ENCODE measurements at regions not wholly inside any gene's neighbourhood (a gene's known extent, or its start where the extent isn't known, plus 50 kb on each side); places are given as distances from the start of the nearest gene placed in this dataset.
A peak's percentile ranks its signal among the peaks of the same experiment; 100 is the strongest.

- Histone ChIP-seq H3K27me3 (no peaks in the 10 kb centered on the region), H3K4me1 (no peaks in the 10 kb centered on the region), H3K27ac (no peak overlapping the region), H3K4me3 (no peak overlapping the region), H3K9me3 (no peaks in the 10 kb centered on the region), H3K36me3 (no peaks in the 10 kb centered on the region)
- ATAC-seq (peak; percentile 45 to 82 (median 71)), DNase-seq (peak in 1 of 3 donors; percentile 23)
- WGBS (ENCODE audit: insufficient coverage, low coverage, low lambda C conversion rate, missing lambda C conversion rate) = 28% methylated on average over 3 of the region's 12 CpGs
- TF ChIP-seq POLR2A (IDR thresholded peaks at IDR 0.05) = no peak
- TF ChIP-seq, protein P1, sequence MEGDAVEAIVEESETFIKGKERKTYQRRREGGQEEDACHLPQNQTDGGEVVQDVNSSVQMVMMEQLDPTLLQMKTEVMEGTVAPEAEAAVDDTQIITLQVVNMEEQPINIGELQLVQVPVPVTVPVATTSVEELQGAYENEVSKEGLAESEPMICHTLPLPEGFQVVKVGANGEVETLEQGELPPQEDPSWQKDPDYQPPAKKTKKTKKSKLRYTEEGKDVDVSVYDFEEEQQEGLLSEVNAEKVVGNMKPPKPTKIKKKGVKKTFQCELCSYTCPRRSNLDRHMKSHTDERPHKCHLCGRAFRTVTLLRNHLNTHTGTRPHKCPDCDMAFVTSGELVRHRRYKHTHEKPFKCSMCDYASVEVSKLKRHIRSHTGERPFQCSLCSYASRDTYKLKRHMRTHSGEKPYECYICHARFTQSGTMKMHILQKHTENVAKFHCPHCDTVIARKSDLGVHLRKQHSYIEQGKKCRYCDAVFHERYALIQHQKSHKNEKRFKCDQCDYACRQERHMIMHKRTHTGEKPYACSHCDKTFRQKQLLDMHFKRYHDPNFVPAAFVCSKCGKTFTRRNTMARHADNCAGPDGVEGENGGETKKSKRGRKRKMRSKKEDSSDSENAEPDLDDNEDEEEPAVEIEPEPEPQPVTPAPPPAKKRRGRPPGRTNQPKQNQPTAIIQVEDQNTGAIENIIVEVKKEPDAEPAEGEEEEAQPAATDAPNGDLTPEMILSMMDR (IDR thresholded peaks at IDR 0.05) = peak in 2 of 4 donors; percentile 13 to 23
- intact Hi-C loops (cut with DNase I) = no loop called here
Observed at GRCh38 chr12:127559349-127560040, 707.5 kb upstream of the TMEM132C start.

GRCh38 chr12:127560041-127560478 is 706.9 kb upstream of the TMEM132C start:
- intact Hi-C loops (cut with DNase I) = no loop called here
- H3K9me3 ChIP-seq = no peaks in the 10 kb centered on the region
- no peak for TF ChIP-seq POLR2A (IDR thresholded peaks at IDR 0.05)
- TF ChIP-seq, protein P1 (IDR thresholded peaks at IDR 0.05) = no peak
- no peak for ATAC-seq
- no peaks in the 10 kb centered on the region for H3K36me3 ChIP-seq
- no peaks in the 10 kb centered on the region for H3K4me1 ChIP-seq
- 64% methylated on average over 3 of the region's 4 CpGs for WGBS (ENCODE audit: insufficient coverage, low coverage, low lambda C conversion rate, missing lambda C conversion rate)
- no peak overlapping the region for H3K27ac ChIP-seq
- DNase-seq = no peak
- H3K27me3 ChIP-seq = no peaks in the 10 kb centered on the region
- no peak overlapping the region for H3K4me3 ChIP-seq

DNA sequence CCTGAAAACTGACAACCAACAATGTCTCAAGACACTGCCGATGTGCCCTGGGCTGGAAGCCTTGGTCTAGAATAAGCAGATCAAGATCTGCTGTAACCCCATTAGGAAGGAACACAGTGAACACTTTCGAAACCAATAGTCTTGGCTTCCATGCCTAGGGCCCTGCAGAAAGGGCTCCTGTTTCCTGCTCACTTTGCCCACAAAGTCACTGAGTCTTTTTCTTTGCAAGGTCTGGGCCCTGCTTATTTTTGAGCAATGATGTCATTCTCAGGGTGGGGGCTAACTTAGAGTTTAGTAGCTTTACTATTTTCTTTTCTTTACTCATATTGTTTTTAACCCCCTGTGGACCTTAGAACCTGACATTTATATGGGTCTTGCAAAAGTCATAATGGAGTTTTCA is 704.2 kb upstream of the TMEM132C start:
- DNase-seq = no peak
- Histone ChIP-seq H3K4me3 (no peak overlapping the region), H3K4me1 (no peaks in the 10 kb centered on the region), H3K27me3 (no peaks in the 10 kb centered on the region), H3K9me3 (no peaks in the 10 kb centered on the region), H3K36me3 (no peaks in the 10 kb centered on the region), H3K27ac (no peak overlapping the region)
- ATAC-seq = no peak
- intact Hi-C loops (cut with DNase I) = no loop called here
- TF ChIP-seq, protein P1 (IDR thresholded peaks at IDR 0.05) = no peak
- no peak for TF ChIP-seq POLR2A (IDR thresholded peaks at IDR 0.05)
- WGBS (ENCODE audit: insufficient coverage, low coverage, low lambda C conversion rate, missing lambda C conversion rate) = 75% methylated on average over 1 of the region's 2 CpGs

DNA sequence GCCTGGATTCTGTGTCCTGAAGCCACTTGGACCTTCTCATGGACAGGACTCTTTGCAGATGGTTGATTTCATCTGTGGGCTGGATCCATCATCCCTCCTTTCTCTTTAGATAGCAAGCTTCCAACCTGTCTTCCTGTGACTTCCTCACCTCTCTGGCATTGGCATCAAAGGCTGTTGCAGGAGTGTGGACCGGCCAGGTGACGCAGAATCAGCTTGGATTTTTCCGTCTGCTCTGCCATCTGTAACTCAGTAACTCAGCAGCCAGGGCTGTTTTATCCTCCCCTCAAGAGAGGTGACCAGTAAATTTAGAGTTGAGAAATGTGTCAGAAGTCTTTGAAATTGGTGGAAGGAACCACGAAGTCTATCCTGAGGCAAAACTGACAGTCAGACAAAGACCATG is 701.7 kb upstream of the TMEM132C start:
- intact Hi-C loops (cut with DNase I) = no loop called here
- Histone ChIP-seq H3K27me3 (no peaks in the 10 kb centered on the region), H3K4me1 (no peaks in the 10 kb centered on the region), H3K36me3 (no peaks in the 10 kb centered on the region), H3K9me3 (no peaks in the 10 kb centered on the region), H3K4me3 (no peak overlapping the region), H3K27ac (no peak overlapping the region)
- no peak for TF ChIP-seq POLR2A (IDR thresholded peaks at IDR 0.05)
- TF ChIP-seq, protein P1 (IDR thresholded peaks at IDR 0.05) = no peak
- no peak for ATAC-seq
- no peak for DNase-seq
- 86% methylated on average over 1 of the region's 4 CpGs for WGBS (ENCODE audit: insufficient coverage, low coverage, low lambda C conversion rate, missing lambda C conversion rate)
